Panc1 (cell line): ENCODE measurements at regions not wholly inside any gene's neighbourhood (a gene's known extent, or its start where the extent isn't known, plus 50 kb on each side); places are given as distances from the start of the nearest gene placed in this dataset.

Experiments used
- ATAC-seq: fragments of 200-7000 bp; cut with Tn5 transposase; 2 replicates; pipeline ENCODE4 v1.9.1; 2020; ENCODE audit warnings: mild to moderate bottlenecking, moderate library complexity
- BruUV-seq: library from RNA; stranded (reverse); fragments of 400-500 nt; replicated peaks from 2 replicates; lab custom pipeline; 2021; lab: Mats Ljungman, UMichigan
- CTCF ChIA-PET: fragments of 300-600 bp; sonication (Branson Sonifier 250); formaldehyde crosslinking; loops from one replicate; lab custom pipeline; 2022; ENCODE audit warnings: antibody characterized with exemption; lab: Charles Lee
- POLR2A ChIA-PET: fragments of 300-600 bp; sonication (Branson Sonifier 250); formaldehyde crosslinking; loops from one replicate; lab custom pipeline; 2022; ENCODE audit warnings: antibody characterized with exemption; lab: Charles Lee
- DNase-seq: peaks from one replicate; pipeline ENCODE4 v3.0.0-alpha.2; 2010; ENCODE audit warnings: low read depth, low spot score
- H3K27ac ChIP-seq: 2 replicates; pipeline ENCODE4 v1.5.1; 2011; ENCODE audit warnings: mild to moderate bottlenecking, low read length, inconsistent platforms
- H3K27me3 ChIP-seq: fragments of 200-500 bp; sonication (Bioruptor generic); 2 replicates; pipeline ENCODE4 v1.6.0; 2014; ENCODE audit warnings: low read length, inconsistent platforms; ENCODE audit not compliant: control insufficient read depth, insufficient read depth
- H3K36me3 ChIP-seq: fragments of 200-500 bp; sonication (Bioruptor generic); 2 replicates; pipeline ENCODE4 v1.5.1; 2014; ENCODE audit warnings: inconsistent platforms, mild to moderate bottlenecking, low read length, moderate library complexity; ENCODE audit not compliant: control insufficient read depth, insufficient read depth
- H3K4me1 ChIP-seq: 2 replicates; pipeline ENCODE4 v1.5.1; 2011; ENCODE audit warnings: inconsistent platforms, mild to moderate bottlenecking, low read length, moderate library complexity; ENCODE audit not compliant: control insufficient read depth, insufficient read depth
- H3K4me3 ChIP-seq, 2 experiments: 2 replicates each; pipeline ENCODE4 v1.5.1; 2011 to 2012; ENCODE audit warnings: low read depth in 2 of 2, low read length in 2 of 2, mild to moderate bottlenecking in 2 of 2, inconsistent platforms in 1 of 2, moderate library complexity in 1 of 2
- H3K9me3 ChIP-seq: fragments of 200-500 bp; sonication (Bioruptor generic); 2 replicates; pipeline ENCODE4 v1.5.1; 2014; ENCODE audit warnings: low read depth, mild to moderate bottlenecking, inconsistent platforms, low read length, moderate library complexity; ENCODE audit not compliant: control insufficient read depth, insufficient read depth
- CTCF ChIP-seq: fragments of 450-650 bp; IDR thresholded peaks from 2 replicates; pipeline ENCODE4 v1.5.1; 2017; ENCODE audit warnings: mild to moderate bottlenecking
- POLR2AphosphoS5 ChIP-seq: IDR thresholded peaks from 2 replicates; pipeline ENCODE4 v1.6.1; 2012; ENCODE audit warnings: mild to moderate bottlenecking, low read depth, low read length, moderate library complexity
- SIN3A ChIP-seq: IDR thresholded peaks from 2 replicates; pipeline ENCODE4 v1.6.1; 2012; ENCODE audit warnings: low read depth, mild to moderate bottlenecking, low read length, moderate library complexity, borderline replicate concordance; ENCODE audit not compliant: insufficient read depth
- TCF7L2 ChIP-seq: IDR thresholded peaks from 2 replicates; pipeline ENCODE4 v1.6.1; 2011; ENCODE audit warnings: mild to moderate bottlenecking, low read depth, low read length, inconsistent platforms
- in situ Hi-C: cut with HindIII; loops from 2 replicates; pipeline ENCODE4 v1.10.0; 2016; ENCODE audit warnings: low sequenced_read_pairs, low pct_unique_long_range_greater_than_20kb
- intact Hi-C: fragments of 100-400 bp; cut with micrococcal nuclease; formaldehyde crosslinking; loops from one replicate; pipeline ENCODE4 v1.10.0; 2022; ENCODE audit not compliant: unreplicated experiment
- TF ChIP-seq, protein P1 (sequence below), 2 experiments: IDR thresholded peaks; 2 replicates each; pipeline ENCODE4 v1.6.1; 2011 to 2012; ENCODE audit warnings: low read depth in 2 of 2, control low read depth in 1 of 2, low read length in 1 of 2, mild to moderate bottlenecking in 1 of 2, moderate library complexity in 1 of 2; ENCODE audit not compliant: insufficient read depth in 1 of 2

- ATAC-seq: no peak
- no peaks in the 10 kb centered on the region for H3K27me3 ChIP-seq
- in situ Hi-C loops: no loop called here
- no peak overlapping the region for H3K27ac ChIP-seq
- no peaks in the 10 kb centered on the region for H3K4me1 ChIP-seq
- no peaks in the 10 kb centered on the region for H3K9me3 ChIP-seq
- no peak for DNase-seq
- CTCF ChIA-PET: no interaction called here
- intact Hi-C loops: no loop called here
- H3K4me3 ChIP-seq: no peak overlapping the region
- BruUV-seq: no TSS peak
- TF ChIP-seq, protein P1, sequence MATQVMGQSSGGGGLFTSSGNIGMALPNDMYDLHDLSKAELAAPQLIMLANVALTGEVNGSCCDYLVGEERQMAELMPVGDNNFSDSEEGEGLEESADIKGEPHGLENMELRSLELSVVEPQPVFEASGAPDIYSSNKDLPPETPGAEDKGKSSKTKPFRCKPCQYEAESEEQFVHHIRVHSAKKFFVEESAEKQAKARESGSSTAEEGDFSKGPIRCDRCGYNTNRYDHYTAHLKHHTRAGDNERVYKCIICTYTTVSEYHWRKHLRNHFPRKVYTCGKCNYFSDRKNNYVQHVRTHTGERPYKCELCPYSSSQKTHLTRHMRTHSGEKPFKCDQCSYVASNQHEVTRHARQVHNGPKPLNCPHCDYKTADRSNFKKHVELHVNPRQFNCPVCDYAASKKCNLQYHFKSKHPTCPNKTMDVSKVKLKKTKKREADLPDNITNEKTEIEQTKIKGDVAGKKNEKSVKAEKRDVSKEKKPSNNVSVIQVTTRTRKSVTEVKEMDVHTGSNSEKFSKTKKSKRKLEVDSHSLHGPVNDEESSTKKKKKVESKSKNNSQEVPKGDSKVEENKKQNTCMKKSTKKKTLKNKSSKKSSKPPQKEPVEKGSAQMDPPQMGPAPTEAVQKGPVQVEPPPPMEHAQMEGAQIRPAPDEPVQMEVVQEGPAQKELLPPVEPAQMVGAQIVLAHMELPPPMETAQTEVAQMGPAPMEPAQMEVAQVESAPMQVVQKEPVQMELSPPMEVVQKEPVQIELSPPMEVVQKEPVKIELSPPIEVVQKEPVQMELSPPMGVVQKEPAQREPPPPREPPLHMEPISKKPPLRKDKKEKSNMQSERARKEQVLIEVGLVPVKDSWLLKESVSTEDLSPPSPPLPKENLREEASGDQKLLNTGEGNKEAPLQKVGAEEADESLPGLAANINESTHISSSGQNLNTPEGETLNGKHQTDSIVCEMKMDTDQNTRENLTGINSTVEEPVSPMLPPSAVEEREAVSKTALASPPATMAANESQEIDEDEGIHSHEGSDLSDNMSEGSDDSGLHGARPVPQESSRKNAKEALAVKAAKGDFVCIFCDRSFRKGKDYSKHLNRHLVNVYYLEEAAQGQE (IDR thresholded peaks at IDR 0.05; ENCODE audit: insufficient read depth in 1 of 2, low read depth in 2 of 2, low read length in 1 of 2): no peak
- no peak for TF ChIP-seq POLR2AphosphoS5
- TF ChIP-seq CTCF: no peak
- no peak for TF ChIP-seq SIN3A
- no peak for TF ChIP-seq TCF7L2
- POLR2A ChIA-PET: no interaction called here
- H3K36me3 ChIP-seq: no peaks in the 10 kb centered on the region
Observed at GRCh38 chr13:37443538-37443937, 155.0 kb downstream of the POSTN start.

DNA sequence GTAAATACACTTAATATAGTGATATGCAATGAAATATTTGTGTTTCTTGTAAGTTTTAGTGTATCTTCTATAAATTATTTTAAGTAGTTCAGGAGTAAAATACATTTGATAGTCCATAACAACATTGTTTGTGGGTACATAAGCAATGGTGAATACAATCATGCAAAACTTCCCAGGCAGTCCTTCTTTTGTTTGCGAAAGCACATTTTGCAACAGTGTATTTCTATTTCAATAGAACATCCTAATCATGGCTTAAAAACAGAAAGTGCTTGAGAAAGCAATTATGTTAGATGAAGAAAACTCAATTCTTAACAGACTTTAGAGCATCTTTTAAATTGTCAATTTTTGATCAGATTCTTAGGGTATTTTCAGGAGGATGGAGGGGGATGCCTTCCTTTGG is 155.6 kb downstream of the POSTN start:
- Histone ChIP-seq H3K9me3 (no peaks in the 10 kb centered on the region), H3K27ac (no peak overlapping the region), H3K4me1 (no peaks in the 10 kb centered on the region), H3K36me3 (no peaks in the 10 kb centered on the region), H3K4me3 (no peak overlapping the region), H3K27me3 (no peaks in the 10 kb centered on the region)
- intact Hi-C loops (no loop called here), in situ Hi-C loops (no loop called here)
- CTCF ChIA-PET: no interaction called here
- no peak for ATAC-seq
- DNase-seq: no peak
- TF ChIP-seq POLR2AphosphoS5 (no peak), SIN3A (no peak), CTCF (no peak), TCF7L2 (no peak)
- TF ChIP-seq, protein P1 (IDR thresholded peaks at IDR 0.05; ENCODE audit: insufficient read depth in 1 of 2, low read depth in 2 of 2, low read length in 1 of 2): no peak
- POLR2A ChIA-PET: no interaction called here
- BruUV-seq: no TSS peak
